Uterus (tissue), 2 donors: ENCODE measurements at regions not wholly inside any gene's neighbourhood (a gene's known extent, or its start where the extent isn't known, plus 50 kb on each side); places are given as distances from the start of the nearest gene placed in this dataset.

Experiments used
- POLR2A ChIP-seq, 2 donors: fragments of 450-650 bp; IDR thresholded peaks; one replicate each; pipeline ENCODE4 v1.6.1; 2016; ENCODE audit warnings: antibody characterized with exemption in 2 of 2, mild to moderate bottlenecking in 1 of 2, moderate library complexity in 1 of 2
- TF ChIP-seq, protein P1 (sequence below), 4 experiments: fragments of 200-600 bp in 2 of 4; fragments of 450-650 bp in 2 of 4; sonication (generic) in 2 of 4; IDR thresholded peaks; one replicate each; pipeline ENCODE4 v1.5.1; 2016 to 2019; ENCODE audit warnings: antibody characterized with exemption in 4 of 4, mild to moderate bottlenecking in 2 of 4, moderate library complexity in 1 of 4

DNA sequence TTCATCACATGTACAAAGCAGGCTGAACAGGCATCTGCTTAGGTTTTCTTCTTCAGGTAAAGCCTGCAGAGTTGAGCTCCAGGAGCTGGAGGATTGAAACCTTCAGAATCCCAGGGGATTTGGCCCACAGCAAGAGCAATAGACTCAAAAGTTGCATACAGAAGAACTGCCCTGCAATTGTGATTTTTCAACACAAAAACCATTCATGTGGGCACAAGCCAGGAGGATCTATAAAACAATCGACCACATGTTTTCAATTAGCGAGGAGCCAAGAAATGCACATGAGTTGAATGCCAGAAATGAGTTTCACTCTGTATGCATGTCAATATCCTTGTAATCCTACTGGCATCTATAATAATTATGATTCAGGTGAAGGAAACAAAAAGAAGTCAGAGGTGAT lies 576.4 kb downstream of the HDGFL1 start:
- TF ChIP-seq, protein P1, sequence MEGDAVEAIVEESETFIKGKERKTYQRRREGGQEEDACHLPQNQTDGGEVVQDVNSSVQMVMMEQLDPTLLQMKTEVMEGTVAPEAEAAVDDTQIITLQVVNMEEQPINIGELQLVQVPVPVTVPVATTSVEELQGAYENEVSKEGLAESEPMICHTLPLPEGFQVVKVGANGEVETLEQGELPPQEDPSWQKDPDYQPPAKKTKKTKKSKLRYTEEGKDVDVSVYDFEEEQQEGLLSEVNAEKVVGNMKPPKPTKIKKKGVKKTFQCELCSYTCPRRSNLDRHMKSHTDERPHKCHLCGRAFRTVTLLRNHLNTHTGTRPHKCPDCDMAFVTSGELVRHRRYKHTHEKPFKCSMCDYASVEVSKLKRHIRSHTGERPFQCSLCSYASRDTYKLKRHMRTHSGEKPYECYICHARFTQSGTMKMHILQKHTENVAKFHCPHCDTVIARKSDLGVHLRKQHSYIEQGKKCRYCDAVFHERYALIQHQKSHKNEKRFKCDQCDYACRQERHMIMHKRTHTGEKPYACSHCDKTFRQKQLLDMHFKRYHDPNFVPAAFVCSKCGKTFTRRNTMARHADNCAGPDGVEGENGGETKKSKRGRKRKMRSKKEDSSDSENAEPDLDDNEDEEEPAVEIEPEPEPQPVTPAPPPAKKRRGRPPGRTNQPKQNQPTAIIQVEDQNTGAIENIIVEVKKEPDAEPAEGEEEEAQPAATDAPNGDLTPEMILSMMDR (IDR thresholded peaks at IDR 0.05) = no peak
- TF ChIP-seq POLR2A (IDR thresholded peaks at IDR 0.05) = no peak
